Keratinocyte (primary cell): ENCODE measurements at regions not wholly inside any gene's neighbourhood (a gene's known extent, or its start where the extent isn't known, plus 50 kb on each side); places are given as distances from the start of the nearest gene placed in this dataset.

Experiments used
- DNase-seq: peaks from one replicate; pipeline ENCODE4 v3.0.0-alpha.2; 2011; ENCODE audit warnings: low read depth, missing footprints, low spot score
- FAIRE-seq: peaks from 2 replicates; lab custom pipeline; 2011; peaks lifted over from hg19 to GRCh38; lab: Jason Lieb, UNC
- H2AFZ ChIP-seq: 2 replicates; pipeline ENCODE4 v1.6.0; 2012; ENCODE audit warnings: low read length, control low read depth, inconsistent platforms; ENCODE audit not compliant: control insufficient read depth
- H3K27ac ChIP-seq: 2 replicates; pipeline ENCODE4 v1.5.1; 2011; ENCODE audit warnings: low read length; ENCODE audit not compliant: control insufficient read depth, insufficient read depth
- H3K27me3 ChIP-seq: 3 replicates; pipeline ENCODE4 v1.6.0; 2011; ENCODE audit warnings: low read length; ENCODE audit not compliant: control insufficient read depth, insufficient read depth; ENCODE audit errors: extremely low read depth
- H3K36me3 ChIP-seq, 2 experiments: 2 replicates in 1 of 2; 3 replicates in 1 of 2; pipeline ENCODE4 v1.5.1; 2011; ENCODE audit warnings: low read length in 2 of 2, mild to moderate bottlenecking in 1 of 2; ENCODE audit not compliant: control insufficient read depth in 2 of 2, insufficient read depth in 2 of 2; ENCODE audit errors: extremely low read depth in 1 of 2
- H3K4me1 ChIP-seq: 3 replicates; pipeline ENCODE4 v1.5.1; 2011; ENCODE audit warnings: low read length; ENCODE audit not compliant: control insufficient read depth, insufficient read depth; ENCODE audit errors: extremely low read depth
- H3K4me2 ChIP-seq: 3 replicates; pipeline ENCODE4 v1.6.0; 2011; ENCODE audit warnings: low read depth, low read length; ENCODE audit not compliant: control insufficient read depth, insufficient read depth; ENCODE audit errors: extremely low read depth
- H3K4me3 ChIP-seq, 3 experiments: fragments of 200-600 bp in 1 of 3; sonication (generic) in 1 of 3; 2 replicates in 2 of 3; 3 replicates in 1 of 3; pipeline ENCODE4 v1.5.1; 2011 to 2016; ENCODE audit warnings: low read length in 3 of 3, mild to moderate bottlenecking in 3 of 3, control low read depth in 2 of 3, inconsistent platforms in 1 of 3, low read depth in 1 of 3, mixed read lengths in 1 of 3, mixed run types in 1 of 3, moderate library complexity in 1 of 3; ENCODE audit not compliant: control insufficient read depth in 2 of 3, insufficient read depth in 2 of 3; ENCODE audit errors: extremely low read depth in 1 of 3
- H3K79me2 ChIP-seq: 2 replicates; pipeline ENCODE4 v1.6.0; 2012; ENCODE audit warnings: low read length; ENCODE audit not compliant: control insufficient read depth, insufficient read depth
- H3K9ac ChIP-seq: 3 replicates; pipeline ENCODE4 v1.6.0; 2011; ENCODE audit warnings: low read length; ENCODE audit not compliant: control insufficient read depth, insufficient read depth; ENCODE audit errors: extremely low read depth
- H3K9me1 ChIP-seq: 3 replicates; pipeline ENCODE4 v1.6.0; 2011; ENCODE audit warnings: low read length; ENCODE audit not compliant: control insufficient read depth, insufficient read depth; ENCODE audit errors: extremely low read depth
- H3K9me3 ChIP-seq: 2 replicates; pipeline ENCODE4 v1.5.1; 2012; ENCODE audit warnings: low read depth, low read length; ENCODE audit not compliant: control insufficient read depth
- H4K20me1 ChIP-seq: 3 replicates; pipeline ENCODE4 v1.6.0; 2011; ENCODE audit warnings: low read length; ENCODE audit not compliant: control insufficient read depth, insufficient read depth; ENCODE audit errors: extremely low read depth
- CTCF ChIP-seq, 3 experiments: IDR thresholded peaks in 1 of 3; conservative IDR thresholded peaks in 1 of 3; optimal IDR thresholded peaks in 1 of 3; 2 replicates in 2 of 3; 3 replicates in 1 of 3; pipeline versions ENCODE3 to v1.5.1; 2011; ENCODE audit warnings: low read length in 3 of 3, mild to moderate bottlenecking in 3 of 3, moderate library complexity in 2 of 3, control low read depth in 1 of 3, inconsistent platforms in 1 of 3; ENCODE audit not compliant: insufficient read depth in 2 of 3; ENCODE audit errors: extremely low read depth in 1 of 3
- EZH2 ChIP-seq: IDR thresholded peaks from one replicate; pipeline ENCODE4 v1.6.1; 2012; ENCODE audit warnings: inconsistent platforms, mild to moderate bottlenecking, low read length, moderate library complexity
- dilution Hi-C: fragments of 300-500 bp; cut with MboI; formaldehyde crosslinking; loops from one replicate; pipeline ENCODE4 v1.7.0; 2020; ENCODE audit warnings: low sequenced_read_pairs; ENCODE audit not compliant: extremely low pct_ligation_motif_present

- dilution Hi-C loops = no loop called here
- H3K27me3 ChIP-seq = no peaks in the 10 kb centered on the region
- H2AFZ ChIP-seq = no peak overlapping the region
- no peak overlapping the region for H3K4me3 ChIP-seq
- H3K79me2 ChIP-seq = no peaks in the 10 kb centered on the region
- peaks cover 12% of the 10 kb centered on the region for H3K9me3 ChIP-seq
- FAIRE-seq (no peak), DNase-seq (no peak)
- no peak overlapping the region for H3K4me2 ChIP-seq
- no peaks in the 10 kb centered on the region for H3K4me1 ChIP-seq
- H3K27ac ChIP-seq = no peak overlapping the region
- H3K9ac ChIP-seq = no peak overlapping the region
- no peaks in the 10 kb centered on the region for H3K36me3 ChIP-seq
- no peaks in the 10 kb centered on the region for H4K20me1 ChIP-seq
- TF ChIP-seq EZH2 = no peak
- TF ChIP-seq CTCF (optimal IDR thresholded peaks at IDR 0.05 in 1 of 3, IDR thresholded peaks at IDR 0.05 in 1 of 3, conservative IDR thresholded peaks at IDR 0.05 in 1 of 3; ENCODE audit: extremely low read depth in 1 of 3, insufficient read depth in 2 of 3, low read length in 3 of 3) = no peak
- no peaks in the 10 kb centered on the region for H3K9me1 ChIP-seq
Observed at GRCh38 chr13:40875044-40875443, 85.6 kb downstream of the SLC25A15 start.

- Histone ChIP-seq H3K9ac (no peak overlapping the region), H2AFZ (no peak overlapping the region), H3K27ac (no peak overlapping the region), H3K79me2 (no peaks in the 10 kb centered on the region), H3K27me3 (no peaks in the 10 kb centered on the region), H3K4me2 (no peak overlapping the region), H3K9me1 (no peaks in the 10 kb centered on the region), H3K4me3 (no peak overlapping the region), H3K9me3 (peaks cover 12% of the 10 kb centered on the region), H3K36me3 (no peaks in the 10 kb centered on the region), H4K20me1 (no peaks in the 10 kb centered on the region), H3K4me1 (no peaks in the 10 kb centered on the region)
- dilution Hi-C loops = no loop called here
- FAIRE-seq = no peak
- DNase-seq = no peak
- no peak for TF ChIP-seq CTCF (optimal IDR thresholded peaks at IDR 0.05 in 1 of 3, IDR thresholded peaks at IDR 0.05 in 1 of 3, conservative IDR thresholded peaks at IDR 0.05 in 1 of 3; ENCODE audit: extremely low read depth in 1 of 3, insufficient read depth in 2 of 3, low read length in 3 of 3)
- no peak for TF ChIP-seq EZH2
Observed at GRCh38 chr13:40875583-40875982, 86.2 kb downstream of the SLC25A15 start.
